HG02588 (cell line): ENCODE measurements at regions not wholly inside any gene's neighbourhood (a gene's known extent, or its start where the extent isn't known, plus 50 kb on each side); places are given as distances from the start of the nearest gene placed in this dataset.
"Not testable (repeated sequence)": the region's sequence is repeated elsewhere in the genome, so short reads cannot be mapped to it uniquely, and the experiment has no call there.

Source experiments
- ATAC-seq: cut with Tn5 transposase; IDR thresholded peaks from one replicate; pipeline ENCODE4 v1.9.1; 2021; ENCODE audit warnings: mild to moderate bottlenecking, moderate library complexity; ENCODE audit not compliant: unreplicated experiment

GRCh38 chr3:158882445-158882844 lies 80.6 kb downstream of the MFSD1 start:
- ATAC-seq, result no peak

- ATAC-seq, result no peak
Observed at GRCh38 chr3:158896729-158897128, 94.9 kb downstream of the MFSD1 start.

- ATAC-seq, result no peak
Observed at GRCh38 chr3:158906749-158907148, 104.9 kb downstream of the MFSD1 start.

GRCh38 chr3:158908187-158908734 lies 106.4 kb downstream of the MFSD1 start:
- no peak for ATAC-seq

GRCh38 chr3:158909870-158910269 lies 108.0 kb downstream of the MFSD1 start:
- no peak for ATAC-seq

GRCh38 chr3:158911586-158911985 lies 109.7 kb downstream of the MFSD1 start:
- ATAC-seq, result no peak

GRCh38 chr3:158912188-158912587 lies 110.3 kb downstream of the MFSD1 start:
- no peak for ATAC-seq

- no peak for ATAC-seq
Observed at GRCh38 chr3:158912621-158913020, 110.8 kb downstream of the MFSD1 start.

GRCh38 chr3:158916111-158916510 lies 114.3 kb downstream of the MFSD1 start:
- ATAC-seq, result no peak

- ATAC-seq, result peak; percentile 77
Observed at GRCh38 chr3:158918008-158918407, 116.2 kb downstream of the MFSD1 start.

- no peak for ATAC-seq
Observed at GRCh38 chr3:158918451-158918850, 116.6 kb downstream of the MFSD1 start.

- no peak for ATAC-seq
Observed at GRCh38 chr3:158920371-158920770, 118.5 kb downstream of the MFSD1 start.

- no peak for ATAC-seq
Observed at GRCh38 chr3:158925021-158925420, 123.2 kb downstream of the MFSD1 start.

- no peak for ATAC-seq
Observed at GRCh38 chr3:158925828-158926494, 124.1 kb downstream of the MFSD1 start.

GRCh38 chr3:158935846-158936245 lies 134.0 kb downstream of the MFSD1 start:
- no peak for ATAC-seq

GRCh38 chr3:158936530-158937113 lies 134.8 kb downstream of the MFSD1 start:
- no peak for ATAC-seq

- ATAC-seq, result no peak
Observed at GRCh38 chr3:158950178-158950901, 148.5 kb downstream of the MFSD1 start.

GRCh38 chr3:158953131-158953530 lies 151.3 kb downstream of the MFSD1 start:
- ATAC-seq, result no peak

- ATAC-seq, result no peak
Observed at GRCh38 chr3:158954420-158954819, 152.6 kb downstream of the MFSD1 start.

- not testable (repeated sequence) for ATAC-seq
Observed at GRCh38 chr3:158957777-158958176, 155.9 kb downstream of the MFSD1 start.

GRCh38 chr3:158958873-158959272 lies 157.0 kb downstream of the MFSD1 start:
- ATAC-seq, result no peak

GRCh38 chr3:158961471-158961870 lies 159.6 kb downstream of the MFSD1 start:
- no peak for ATAC-seq
